Mesothelial cell of epicardium (in vitro differentiated cells): ENCODE measurements at regions not wholly inside any gene's neighbourhood (a gene's known extent, or its start where the extent isn't known, plus 50 kb on each side); places are given as distances from the start of the nearest gene placed in this dataset.

Experiments
- DNase-seq, 2 experiments: peaks; one replicate each; pipeline ENCODE4 v3.0.0; 2021; ENCODE audit warnings: low spot score in 2 of 2; ENCODE audit not compliant: unreplicated experiment in 2 of 2
- H3K27ac Mint-ChIP-seq: 2 replicates; pipeline ENCODE4 v1.8.0; 2021; ENCODE audit warnings: mixed read lengths
- H3K27me3 Mint-ChIP-seq: 2 replicates; pipeline ENCODE4 v1.8.0; 2021; ENCODE audit warnings: low read depth, mixed read lengths
- H3K36me3 Mint-ChIP-seq: 2 replicates; pipeline ENCODE4 v1.8.0; 2021; ENCODE audit warnings: mixed read lengths
- H3K4me1 Mint-ChIP-seq: 2 replicates; pipeline ENCODE4 v1.8.0; 2021; ENCODE audit warnings: mixed read lengths
- H3K4me3 Mint-ChIP-seq: 2 replicates; pipeline ENCODE4 v1.8.0; 2021; ENCODE audit warnings: mild to moderate bottlenecking, moderate library complexity, mixed read lengths
- H3K9me3 Mint-ChIP-seq: 2 replicates; pipeline ENCODE4 v1.8.0; 2021; ENCODE audit warnings: mixed read lengths
- TF ChIP-seq, protein P1 (sequence below): fragments of 200-600 bp; sonication (generic); IDR thresholded peaks from one replicate; pipeline ENCODE4 v1.5.0; 2021; ENCODE audit warnings: antibody characterized with exemption; ENCODE audit not compliant: unreplicated experiment

DNA sequence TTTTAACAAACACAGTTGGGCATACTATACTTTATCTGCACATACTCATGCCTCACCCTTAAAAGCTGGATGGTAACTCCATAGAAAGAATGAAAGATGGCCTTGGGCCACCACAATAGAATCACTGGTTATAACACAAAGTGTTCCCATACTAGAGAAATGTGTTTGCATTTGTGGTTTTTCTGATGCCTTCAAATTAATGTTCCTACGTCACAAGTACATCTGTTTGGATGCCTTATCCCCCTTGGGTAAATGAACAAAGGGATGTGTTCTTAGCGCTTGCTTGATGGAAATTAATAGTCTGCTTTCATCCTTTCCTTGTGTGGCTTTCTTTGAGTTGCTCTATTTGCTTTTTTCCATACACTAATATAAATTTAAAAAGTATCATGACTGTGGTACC is 291.1 kb upstream of the PDE4D start:
- peak overlapping the region; percentile 19 for H3K27ac Mint-ChIP-seq
- no peak overlapping the region for H3K4me3 Mint-ChIP-seq
- DNase-seq = no peak
- H3K4me1 Mint-ChIP-seq = peaks cover 27% of the 10 kb centered on the region
- peaks cover 3% of the 10 kb centered on the region for H3K27me3 Mint-ChIP-seq
- H3K36me3 Mint-ChIP-seq = peaks cover 7% of the 10 kb centered on the region
- H3K9me3 Mint-ChIP-seq = peaks cover 7% of the 10 kb centered on the region
- TF ChIP-seq, protein P1, sequence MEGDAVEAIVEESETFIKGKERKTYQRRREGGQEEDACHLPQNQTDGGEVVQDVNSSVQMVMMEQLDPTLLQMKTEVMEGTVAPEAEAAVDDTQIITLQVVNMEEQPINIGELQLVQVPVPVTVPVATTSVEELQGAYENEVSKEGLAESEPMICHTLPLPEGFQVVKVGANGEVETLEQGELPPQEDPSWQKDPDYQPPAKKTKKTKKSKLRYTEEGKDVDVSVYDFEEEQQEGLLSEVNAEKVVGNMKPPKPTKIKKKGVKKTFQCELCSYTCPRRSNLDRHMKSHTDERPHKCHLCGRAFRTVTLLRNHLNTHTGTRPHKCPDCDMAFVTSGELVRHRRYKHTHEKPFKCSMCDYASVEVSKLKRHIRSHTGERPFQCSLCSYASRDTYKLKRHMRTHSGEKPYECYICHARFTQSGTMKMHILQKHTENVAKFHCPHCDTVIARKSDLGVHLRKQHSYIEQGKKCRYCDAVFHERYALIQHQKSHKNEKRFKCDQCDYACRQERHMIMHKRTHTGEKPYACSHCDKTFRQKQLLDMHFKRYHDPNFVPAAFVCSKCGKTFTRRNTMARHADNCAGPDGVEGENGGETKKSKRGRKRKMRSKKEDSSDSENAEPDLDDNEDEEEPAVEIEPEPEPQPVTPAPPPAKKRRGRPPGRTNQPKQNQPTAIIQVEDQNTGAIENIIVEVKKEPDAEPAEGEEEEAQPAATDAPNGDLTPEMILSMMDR = no peak

DNA sequence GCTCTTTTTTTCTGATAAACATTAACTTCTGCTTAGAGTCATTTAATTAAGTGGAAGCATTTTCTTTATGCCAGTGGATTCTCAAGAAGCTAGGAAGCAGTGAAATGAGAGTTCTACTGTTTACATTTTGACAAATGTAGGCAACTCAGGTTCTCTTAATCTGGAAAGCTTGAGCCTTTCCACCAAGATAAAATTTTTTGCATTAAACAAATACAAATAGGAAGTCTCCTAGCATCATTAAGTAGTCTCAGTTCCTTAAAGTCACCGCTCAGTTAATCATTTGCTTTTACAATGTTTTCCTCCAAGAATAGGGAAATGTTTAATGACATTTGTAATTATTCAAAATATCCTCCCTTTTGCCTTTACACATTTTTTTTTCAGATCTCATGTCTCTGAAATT is 290.4 kb upstream of the PDE4D start:
- H3K27me3 Mint-ChIP-seq = peaks cover 3% of the 10 kb centered on the region
- peaks cover 7% of the 10 kb centered on the region for H3K9me3 Mint-ChIP-seq
- H3K36me3 Mint-ChIP-seq = peaks cover 7% of the 10 kb centered on the region
- no peak for DNase-seq
- peaks cover 27% of the 10 kb centered on the region for H3K4me1 Mint-ChIP-seq
- H3K27ac Mint-ChIP-seq = no peak overlapping the region
- TF ChIP-seq, protein P1 = no peak
- H3K4me3 Mint-ChIP-seq = no peak overlapping the region

DNA sequence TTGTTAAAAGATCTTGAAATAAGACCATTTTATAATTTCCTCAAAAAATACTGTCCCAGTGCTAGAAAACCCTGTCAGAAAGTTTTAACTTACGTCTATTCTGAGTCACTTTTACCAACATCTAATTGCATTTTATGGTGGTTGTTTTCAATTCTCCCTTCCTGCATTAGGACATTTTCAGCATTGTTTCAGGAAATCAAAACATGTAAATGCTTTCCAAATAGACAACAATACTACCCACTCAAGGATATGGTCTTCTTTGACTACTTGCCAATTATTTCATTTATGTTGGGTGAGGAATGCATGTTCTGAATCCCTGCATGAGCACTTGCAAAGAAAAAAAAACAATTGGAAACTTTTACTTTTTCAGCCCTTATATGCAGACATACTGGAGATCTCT is 284.6 kb upstream of the PDE4D start:
- Mint-ChIP-seq H3K9me3 (peaks cover 26% of the 10 kb centered on the region), H3K27ac (peak overlapping the region; percentile 1), H3K4me1 (peaks cover 15% of the 10 kb centered on the region), H3K4me3 (no peak overlapping the region), H3K36me3 (peaks cover 21% of the 10 kb centered on the region), H3K27me3 (no peaks in the 10 kb centered on the region)
- no peak for DNase-seq
- TF ChIP-seq, protein P1 = no peak

DNA sequence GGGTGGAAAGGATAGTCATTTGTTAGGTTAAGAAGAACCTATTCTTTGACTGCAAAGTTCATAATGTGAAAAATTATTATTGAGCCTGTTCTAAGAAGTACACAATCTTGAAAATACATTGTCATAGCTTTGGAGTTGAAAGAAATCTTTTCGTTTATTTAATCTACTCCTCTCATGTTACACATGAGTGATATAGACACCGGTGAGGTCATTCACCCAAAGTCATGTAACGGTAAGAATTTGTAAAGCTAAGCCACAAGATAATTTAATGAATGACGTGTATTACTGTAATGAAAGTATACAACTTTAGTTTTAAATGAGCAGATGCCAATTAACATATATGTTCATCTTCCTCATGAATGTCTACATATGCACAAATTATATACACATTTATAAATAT is 284.1 kb upstream of the PDE4D start:
- H3K27ac Mint-ChIP-seq = no peak overlapping the region
- H3K4me1 Mint-ChIP-seq = peaks cover 15% of the 10 kb centered on the region
- peaks cover 23% of the 10 kb centered on the region for H3K9me3 Mint-ChIP-seq
- TF ChIP-seq, protein P1 = no peak
- H3K27me3 Mint-ChIP-seq = no peaks in the 10 kb centered on the region
- peaks cover 17% of the 10 kb centered on the region for H3K36me3 Mint-ChIP-seq
- no peak overlapping the region for H3K4me3 Mint-ChIP-seq
- DNase-seq = no peak

DNA sequence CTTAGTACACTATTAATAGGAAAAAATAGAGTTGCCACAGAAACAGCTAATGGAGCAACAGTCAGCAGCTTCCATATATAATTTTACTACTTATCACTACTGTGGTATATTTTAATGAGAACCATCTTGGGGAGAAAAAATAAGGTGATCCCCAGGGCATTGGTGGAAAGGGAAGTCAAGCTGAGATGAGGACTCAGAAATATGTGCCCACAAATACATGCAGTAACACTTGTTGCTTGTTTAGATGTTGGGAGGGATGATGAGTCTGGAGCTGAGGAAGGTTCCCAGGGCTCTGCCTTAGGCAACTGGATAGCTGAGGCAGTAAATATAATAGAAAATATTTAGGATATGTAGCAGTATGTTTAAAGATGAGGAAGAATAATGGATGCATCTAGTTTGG is 280.1 kb upstream of the PDE4D start:
- TF ChIP-seq, protein P1 = no peak
- Mint-ChIP-seq H3K36me3 (peaks cover 17% of the 10 kb centered on the region), H3K4me1 (peaks cover 15% of the 10 kb centered on the region), H3K9me3 (peaks cover 30% of the 10 kb centered on the region), H3K27me3 (no peaks in the 10 kb centered on the region), H3K4me3 (no peak overlapping the region), H3K27ac (no peak overlapping the region)
- no peak for DNase-seq

DNA sequence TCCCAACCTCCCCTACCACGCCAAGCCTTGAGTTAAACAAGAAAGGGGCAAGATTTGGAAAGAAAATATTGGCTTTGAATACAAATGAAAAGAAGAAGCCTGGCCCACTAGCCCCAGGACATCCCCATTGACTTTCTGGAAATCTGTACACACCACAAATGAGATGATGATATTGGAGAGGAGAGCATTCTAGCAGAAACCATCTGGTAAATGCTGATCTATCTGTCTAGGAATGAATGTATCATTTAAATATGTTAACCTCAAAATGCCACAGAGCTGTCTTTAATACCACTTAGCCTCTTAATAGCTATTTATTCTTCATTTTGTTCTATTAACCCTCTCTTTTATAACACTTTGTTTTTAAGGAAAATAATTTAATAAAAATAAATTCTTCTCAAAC is 270.2 kb upstream of the PDE4D start:
- H3K4me3 Mint-ChIP-seq = no peak overlapping the region
- no peak for DNase-seq
- no peak overlapping the region for H3K27ac Mint-ChIP-seq
- peaks cover 10% of the 10 kb centered on the region for H3K9me3 Mint-ChIP-seq
- peaks cover 2% of the 10 kb centered on the region for H3K4me1 Mint-ChIP-seq
- TF ChIP-seq, protein P1 = no peak
- H3K27me3 Mint-ChIP-seq = no peaks in the 10 kb centered on the region
- H3K36me3 Mint-ChIP-seq = peaks cover 10% of the 10 kb centered on the region
